ENCODE measurements at regions not wholly inside any gene's neighbourhood (a gene's known extent, or its start where the extent isn't known, plus 50 kb on each side); places are given as distances from the start of the nearest gene placed in this dataset.

DNA sequence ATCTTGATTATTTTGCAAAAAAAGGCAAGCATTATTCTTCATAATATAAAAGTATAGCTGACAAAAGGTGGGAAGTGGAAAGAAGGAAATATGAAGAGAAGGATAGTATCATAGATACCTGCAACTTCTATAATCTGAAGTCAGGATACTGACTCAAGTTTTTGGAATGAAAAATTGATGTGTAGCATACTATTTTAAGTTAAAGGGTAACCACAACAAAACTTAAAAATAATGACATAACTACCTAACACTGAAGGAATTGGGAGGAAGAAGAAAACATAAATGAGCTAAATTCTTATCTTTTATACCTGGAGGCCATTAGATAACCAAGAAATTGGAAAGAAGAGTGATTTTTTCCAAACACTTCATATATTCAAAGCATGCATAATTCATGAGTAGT is 51.8 kb upstream of the TLE1 start:
- no peaks in the 10 kb centered on the region for H3K36me3 ChIP-seq (ENCODE audit: control insufficient read depth, insufficient read depth, low read length)
- no peak overlapping the region for H3K4me3 ChIP-seq (ENCODE audit: low read length)
- Mint-ChIP-seq H3K9me3 (peaks cover 0 to 3% of the 10 kb centered on the region in 2 donors), H3K4me3 (no peak overlapping the region), H3K27ac (no peak overlapping the region), H3K4me1 (peaks cover 0 to 9% of the 10 kb centered on the region in 2 donors), H3K36me3 (no peaks in the 10 kb centered on the region), H3K27me3 (ENCODE audit: low read depth in 2 of 2) (peaks cover 0 to 8% of the 10 kb centered on the region in 2 donors)
- ATAC-seq (no peak), DNase-seq (no peak)
- no peak overlapping the region for H3K27ac ChIP-seq (ENCODE audit: low read length)
- H3K27me3 ChIP-seq (ENCODE audit: control insufficient read depth, insufficient read depth, low read length), result no peaks in the 10 kb centered on the region
- intact Hi-C loops (cut with micrococcal nuclease), result no loop called here
- H3K4me1 ChIP-seq (ENCODE audit: control insufficient read depth, insufficient read depth, low read length), result no peaks in the 10 kb centered on the region
- no peaks in the 10 kb centered on the region for H3K9me3 ChIP-seq (ENCODE audit: control insufficient read depth, insufficient read depth, low read length)
- no peak for TF ChIP-seq CTCF (IDR thresholded peaks at IDR 0.05)

GRCh38 chr9:81748091-81748490 is 58.7 kb upstream of the TLE1 start:
- no peaks in the 10 kb centered on the region for H3K36me3 ChIP-seq (ENCODE audit: control insufficient read depth, insufficient read depth, low read length)
- DNase-seq (no peak), ATAC-seq (no peak)
- H3K4me3 Mint-ChIP-seq, result no peak overlapping the region
- H3K4me1 Mint-ChIP-seq, result no peaks in the 10 kb centered on the region
- no peaks in the 10 kb centered on the region for H3K27me3 Mint-ChIP-seq (ENCODE audit: low read depth in 2 of 2)
- intact Hi-C loops (cut with micrococcal nuclease), result no loop called here
- H3K9me3 Mint-ChIP-seq, result no peaks in the 10 kb centered on the region
- no peak for TF ChIP-seq CTCF (IDR thresholded peaks at IDR 0.05)
- H3K4me3 ChIP-seq (ENCODE audit: low read length), result no peak overlapping the region
- 83% methylated on average over 1 of the region's 1 CpG for WGBS (ENCODE audit: insufficient coverage)
- no peaks in the 10 kb centered on the region for H3K4me1 ChIP-seq (ENCODE audit: control insufficient read depth, insufficient read depth, low read length)
- no peak overlapping the region for H3K27ac Mint-ChIP-seq
- H3K27ac ChIP-seq (ENCODE audit: low read length), result no peak overlapping the region
- H3K27me3 ChIP-seq (ENCODE audit: control insufficient read depth, insufficient read depth, low read length), result no peaks in the 10 kb centered on the region
- H3K9me3 ChIP-seq (ENCODE audit: control insufficient read depth, insufficient read depth, low read length), result no peaks in the 10 kb centered on the region
- H3K36me3 Mint-ChIP-seq, result no peaks in the 10 kb centered on the region

DNA sequence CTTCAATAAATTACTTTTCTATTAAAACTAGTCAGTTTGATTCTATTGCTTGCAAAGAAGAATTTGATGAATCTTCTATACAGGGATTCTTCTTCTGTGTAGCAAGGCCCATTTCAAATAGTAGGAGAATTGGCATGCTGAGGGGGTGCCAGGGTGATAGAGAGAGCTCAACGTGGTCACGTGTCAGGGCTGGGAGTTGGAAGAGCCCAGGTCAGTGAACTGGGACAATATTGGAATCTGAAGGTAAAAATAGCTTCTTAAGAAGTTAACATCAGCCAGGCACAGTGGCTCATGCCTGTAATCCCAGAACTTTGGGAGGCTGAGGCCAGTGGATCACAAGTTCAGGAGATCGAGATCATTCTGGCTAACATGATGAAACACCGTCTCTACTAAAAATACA is 64.1 kb upstream of the TLE1 start:
- Mint-ChIP-seq H3K27me3 (ENCODE audit: low read depth in 2 of 2) (peaks cover 0 to 5% of the 10 kb centered on the region in 2 donors), H3K27ac (no peak overlapping the region), H3K4me3 (no peak overlapping the region), H3K36me3 (no peaks in the 10 kb centered on the region), H3K4me1 (no peaks in the 10 kb centered on the region), H3K9me3 (no peaks in the 10 kb centered on the region)
- no peak for TF ChIP-seq CTCF (IDR thresholded peaks at IDR 0.05)
- no peak overlapping the region for H3K4me3 ChIP-seq (ENCODE audit: low read length)
- H3K27ac ChIP-seq (ENCODE audit: low read length), result no peak overlapping the region
- no peaks in the 10 kb centered on the region for H3K4me1 ChIP-seq (ENCODE audit: control insufficient read depth, insufficient read depth, low read length)
- 89% methylated on average over 4 of the region's 4 CpGs for WGBS (ENCODE audit: insufficient coverage)
- no peaks in the 10 kb centered on the region for H3K36me3 ChIP-seq (ENCODE audit: control insufficient read depth, insufficient read depth, low read length)
- H3K9me3 ChIP-seq (ENCODE audit: control insufficient read depth, insufficient read depth, low read length), result no peaks in the 10 kb centered on the region
- ATAC-seq (no peak), DNase-seq (no peak)
- intact Hi-C loops (cut with micrococcal nuclease), result no loop called here
- no peaks in the 10 kb centered on the region for H3K27me3 ChIP-seq (ENCODE audit: control insufficient read depth, insufficient read depth, low read length)

- no peak for DNase-seq
- intact Hi-C loops (cut with micrococcal nuclease), result no loop called here
- no peaks in the 10 kb centered on the region for H3K36me3 ChIP-seq (ENCODE audit: control insufficient read depth, insufficient read depth, low read length)
- no peaks in the 10 kb centered on the region for H3K27me3 ChIP-seq (ENCODE audit: control insufficient read depth, insufficient read depth, low read length)
- H3K4me1 ChIP-seq (ENCODE audit: control insufficient read depth, insufficient read depth, low read length), result no peaks in the 10 kb centered on the region
- H3K4me3 Mint-ChIP-seq, result no peak overlapping the region
- H3K9me3 ChIP-seq (ENCODE audit: control insufficient read depth, insufficient read depth, low read length), result no peaks in the 10 kb centered on the region
- no peaks in the 10 kb centered on the region for H3K36me3 Mint-ChIP-seq
- peaks cover 0 to 5% of the 10 kb centered on the region in 2 donors for H3K27me3 Mint-ChIP-seq (ENCODE audit: low read depth in 2 of 2)
- ATAC-seq, result no peak
- H3K4me3 ChIP-seq (ENCODE audit: low read length), result no peak overlapping the region
- H3K4me1 Mint-ChIP-seq, result no peaks in the 10 kb centered on the region
- no peak overlapping the region for H3K27ac Mint-ChIP-seq
- H3K27ac ChIP-seq (ENCODE audit: low read length), result no peak overlapping the region
- TF ChIP-seq CTCF (IDR thresholded peaks at IDR 0.05), result no peak
- H3K9me3 Mint-ChIP-seq, result no peaks in the 10 kb centered on the region
These were observed 64.9 kb upstream of the TLE1 start for GRCh38 chr9:81754245-81754644.

Data from natural killer cell (primary cell).